ENCODE measurements at regions not wholly inside any gene's neighbourhood (a gene's known extent, or its start where the extent isn't known, plus 50 kb on each side); places are given as distances from the start of the nearest gene placed in this dataset.
A peak's percentile ranks its signal among the peaks of the same experiment; 100 is the strongest.

- FAIRE-seq: no peak
- DNase-seq (ENCODE audit: insufficient read length, low spot score): no peak
- no peak for TF ChIP-seq CTCF (IDR thresholded peaks at IDR 0.05; ENCODE audit: insufficient read depth, missing control alignments)
Measured at GRCh38 chr3:176202652-176203051, 994.6 kb downstream of the TBL1XR1 start.

GRCh38 chr3:176193032-176193730, 1004.1 kb downstream of the TBL1XR1 start:
- DNase-seq (ENCODE audit: insufficient read length, low spot score) (no peak), FAIRE-seq (no peak)
- TF ChIP-seq CTCF (IDR thresholded peaks at IDR 0.05; ENCODE audit: insufficient read depth, missing control alignments): no peak

DNA sequence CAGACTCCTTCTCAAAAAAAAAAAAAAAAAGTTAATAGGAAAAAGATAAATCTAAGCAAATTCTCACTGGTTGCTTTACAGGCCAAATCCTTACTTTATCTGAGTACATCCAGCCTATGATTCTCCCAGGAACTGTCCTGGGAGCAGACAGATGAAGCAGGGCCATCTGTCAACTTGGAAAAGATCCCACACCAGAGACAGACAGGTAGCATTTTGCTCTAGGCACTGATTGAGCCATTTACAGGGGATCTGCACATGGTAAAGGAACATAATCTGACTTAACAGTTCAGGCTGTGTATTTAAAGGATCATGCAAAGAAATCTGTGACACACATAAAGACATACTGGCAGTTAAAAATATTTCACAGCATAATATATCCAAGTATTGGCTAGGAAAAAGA, 1006.5 kb downstream of the TBL1XR1 start:
- DNase-seq (ENCODE audit: insufficient read length, low spot score): peak; percentile 44
- no peak for TF ChIP-seq CTCF (IDR thresholded peaks at IDR 0.05; ENCODE audit: insufficient read depth, missing control alignments)

DNA sequence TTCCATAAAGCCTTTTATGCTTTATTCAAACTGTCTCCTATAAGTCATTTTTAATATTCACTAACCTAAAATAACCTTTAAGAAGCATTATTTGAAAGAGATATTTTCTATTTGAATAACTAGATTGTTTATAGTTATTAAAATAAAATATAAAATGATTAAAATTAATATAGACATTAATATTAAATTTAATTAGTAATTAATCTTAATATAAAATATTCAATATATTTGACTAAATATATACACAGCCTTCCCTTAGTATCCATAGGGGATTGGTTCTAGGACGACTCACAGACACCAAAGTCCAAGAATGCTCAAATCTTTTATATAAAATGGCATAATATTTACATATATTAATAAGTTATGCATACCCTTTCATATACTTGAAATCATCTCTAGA, 1014.1 kb downstream of the TBL1XR1 start:
- DNase-seq (ENCODE audit: insufficient read length, low spot score) (no peak), FAIRE-seq (no peak)
- TF ChIP-seq CTCF (IDR thresholded peaks at IDR 0.05; ENCODE audit: insufficient read depth, missing control alignments): no peak

More for the DNA sequence above, 1006.5 kb downstream of the TBL1XR1 start:
- FAIRE-seq: peak; percentile 98

- FAIRE-seq (no peak), DNase-seq (ENCODE audit: insufficient read length, low spot score) (no peak)
- TF ChIP-seq CTCF (IDR thresholded peaks at IDR 0.05; ENCODE audit: insufficient read depth, missing control alignments): no peak
Measured at GRCh38 chr3:176174060-176174459, 1023.2 kb downstream of the TBL1XR1 start.

DNA sequence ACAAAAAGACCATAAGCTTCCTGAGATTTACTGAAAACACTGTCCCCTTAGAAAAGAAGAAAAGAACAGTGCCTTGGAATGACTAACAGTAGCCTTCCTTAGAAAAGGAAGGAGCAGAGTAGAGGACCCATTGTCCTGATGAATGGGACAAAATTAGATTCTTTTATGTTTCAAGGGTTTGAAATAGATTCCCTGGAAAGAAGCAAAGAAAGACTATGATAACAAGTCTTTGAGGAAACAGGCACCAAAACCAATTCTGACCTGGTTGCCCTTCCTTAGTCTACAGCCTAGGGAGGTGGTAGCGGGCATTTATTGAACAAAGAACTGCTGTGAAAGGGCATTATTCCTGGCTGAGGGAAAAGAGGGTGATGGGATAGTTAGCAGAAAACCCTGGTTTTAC, 1024.8 kb downstream of the TBL1XR1 start:
- no peak for FAIRE-seq
- no peak for TF ChIP-seq CTCF (IDR thresholded peaks at IDR 0.05; ENCODE audit: insufficient read depth, missing control alignments)
- no peak for DNase-seq (ENCODE audit: insufficient read length, low spot score)

DNA sequence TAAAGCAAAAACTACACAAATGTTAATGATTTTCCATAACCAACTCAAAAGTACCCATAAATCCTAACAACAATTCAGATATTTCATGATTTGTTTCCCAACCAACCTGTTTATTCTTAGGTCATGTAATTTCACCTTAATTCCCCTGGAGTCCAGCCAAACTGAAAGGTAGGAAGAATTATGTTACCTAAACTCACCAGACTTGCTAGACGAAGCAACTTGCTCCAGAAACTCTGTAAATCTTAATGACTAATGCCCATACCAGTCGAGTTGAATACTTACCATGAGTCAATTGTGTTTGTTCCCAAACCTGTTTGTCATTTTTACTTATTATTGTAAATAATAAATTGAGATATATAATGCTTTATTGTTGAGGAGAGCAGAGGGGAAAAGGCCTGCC, 1030.0 kb downstream of the TBL1XR1 start:
- FAIRE-seq: no peak
- DNase-seq (ENCODE audit: insufficient read length, low spot score): no peak

More for the DNA sequence above, 1030.0 kb downstream of the TBL1XR1 start:
- TF ChIP-seq CTCF (IDR thresholded peaks at IDR 0.05; ENCODE audit: insufficient read depth, missing control alignments): no peak

Data from D721Med (cell line).